ENCODE measurements at regions not wholly inside any gene's neighbourhood (a gene's known extent, or its start where the extent isn't known, plus 50 kb on each side); places are given as distances from the start of the nearest gene placed in this dataset.

GRCh38 chr3:193906849-193907410 is 229.0 kb upstream of the HES1 start:
- no peak for TF ChIP-seq POLR2A (IDR thresholded peaks at IDR 0.05; ENCODE audit: low read depth, low read length)
- TF ChIP-seq POLR2AphosphoS5 (IDR thresholded peaks at IDR 0.05; ENCODE audit: low read depth, low read length) = no peak

All from GM12892 (cell line).